Lung (tissue), 11 donors: ENCODE measurements at regions not wholly inside any gene's neighbourhood (a gene's known extent, or its start where the extent isn't known, plus 50 kb on each side); places are given as distances from the start of the nearest gene placed in this dataset.

Source experiments
- ATAC-seq: fragments of 200-7000 bp; cut with Tn5 transposase; one replicate; pipeline ENCODE4 v1.9.1; 2020; ENCODE audit warnings: moderate number of reproducible peaks; ENCODE audit not compliant: insufficient read depth, low FRiP score
- DNase-seq, 3 donors: peaks; one replicate each; pipeline ENCODE4 v3.0.0-alpha.2; 2013 to 2017
- H3K27ac ChIP-seq, 2 donors: one replicate each; pipeline ENCODE4 v1.5.1; 2013; ENCODE audit warnings: mild to moderate bottlenecking in 2 of 2, moderate library complexity in 2 of 2, control low read depth in 1 of 2, inconsistent platforms in 1 of 2, low read depth in 1 of 2, low read length in 1 of 2
- H3K27me3 ChIP-seq, 3 donors: one replicate each; pipeline ENCODE4 v1.5.1; 2013; ENCODE audit warnings: low read length in 2 of 3; ENCODE audit not compliant: control insufficient read depth in 3 of 3, insufficient read depth in 3 of 3
- H3K36me3 ChIP-seq, 4 donors: one replicate each; pipeline ENCODE4 v1.5.1; 2013; ENCODE audit warnings: low read length in 4 of 4, mild to moderate bottlenecking in 1 of 4, moderate library complexity in 1 of 4; ENCODE audit not compliant: control insufficient read depth in 4 of 4, insufficient read depth in 4 of 4
- H3K4me1 ChIP-seq, 5 donors: one replicate each; pipeline ENCODE4 v1.5.1; 2013; ENCODE audit warnings: low read length in 5 of 5, mild to moderate bottlenecking in 2 of 5, moderate library complexity in 1 of 5; ENCODE audit not compliant: control insufficient read depth in 5 of 5, insufficient read depth in 5 of 5
- H3K4me3 ChIP-seq: one replicate; pipeline ENCODE4 v1.5.1; 2013; ENCODE audit warnings: mild to moderate bottlenecking, control low read depth, moderate library complexity
- H3K9ac ChIP-seq, 2 donors: one replicate each; pipeline ENCODE4 v1.5.1; 2013; ENCODE audit warnings: low read length in 2 of 2, control low read depth in 1 of 2; ENCODE audit not compliant: insufficient read depth in 1 of 2
- H3K9me3 ChIP-seq, 4 donors: one replicate each; pipeline ENCODE4 v1.5.1; 2013; ENCODE audit warnings: low read length in 3 of 4, mild to moderate bottlenecking in 1 of 4, moderate library complexity in 1 of 4; ENCODE audit not compliant: control insufficient read depth in 4 of 4, insufficient read depth in 3 of 4
- WGBS, 2 donors: extraction: QIAGEN DNeasy Blood & Tissue Kit; methylation state at CpG; one replicate each; pipeline ENCODE4 v1.1.7; 2013; 5-methylcytosine and 5-hydroxymethylcytosine counted together
- TF ChIP-seq, protein P1 (sequence below): IDR thresholded peaks from 2 replicates; pipeline ENCODE4 v1.5.1; 2012; ENCODE audit warnings: mild to moderate bottlenecking; ENCODE audit errors: control extremely low read depth, extremely low read depth
- donor health status: control.
- donor health status: control.
- donor health status: Bipolar disorder and iron deficiency.
- donor health status: healthy.
- donor health status: DM: yes; HTN: yes; CAD: no.

DNA sequence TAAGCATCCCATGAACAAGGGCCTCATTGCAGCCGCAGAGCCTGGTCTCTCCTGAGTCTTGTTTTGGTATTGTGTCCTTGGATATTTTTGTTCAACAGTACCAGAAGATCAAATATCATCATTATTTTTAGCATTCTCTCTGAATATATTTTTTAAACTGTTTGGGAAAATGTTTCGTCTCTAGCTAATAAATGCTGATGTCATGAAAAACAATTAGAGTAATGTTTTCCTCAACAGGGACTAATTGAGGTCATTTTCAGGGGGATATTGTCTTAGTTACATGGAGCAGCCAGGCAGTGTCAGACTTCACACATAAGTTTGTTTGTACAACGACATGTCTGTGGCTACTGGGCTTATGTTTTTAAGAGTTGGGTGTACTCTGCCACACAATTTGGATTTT is 805.3 kb upstream of the SOX9 start:
- no peaks in the 10 kb centered on the region for H3K27me3 ChIP-seq
- TF ChIP-seq, protein P1, sequence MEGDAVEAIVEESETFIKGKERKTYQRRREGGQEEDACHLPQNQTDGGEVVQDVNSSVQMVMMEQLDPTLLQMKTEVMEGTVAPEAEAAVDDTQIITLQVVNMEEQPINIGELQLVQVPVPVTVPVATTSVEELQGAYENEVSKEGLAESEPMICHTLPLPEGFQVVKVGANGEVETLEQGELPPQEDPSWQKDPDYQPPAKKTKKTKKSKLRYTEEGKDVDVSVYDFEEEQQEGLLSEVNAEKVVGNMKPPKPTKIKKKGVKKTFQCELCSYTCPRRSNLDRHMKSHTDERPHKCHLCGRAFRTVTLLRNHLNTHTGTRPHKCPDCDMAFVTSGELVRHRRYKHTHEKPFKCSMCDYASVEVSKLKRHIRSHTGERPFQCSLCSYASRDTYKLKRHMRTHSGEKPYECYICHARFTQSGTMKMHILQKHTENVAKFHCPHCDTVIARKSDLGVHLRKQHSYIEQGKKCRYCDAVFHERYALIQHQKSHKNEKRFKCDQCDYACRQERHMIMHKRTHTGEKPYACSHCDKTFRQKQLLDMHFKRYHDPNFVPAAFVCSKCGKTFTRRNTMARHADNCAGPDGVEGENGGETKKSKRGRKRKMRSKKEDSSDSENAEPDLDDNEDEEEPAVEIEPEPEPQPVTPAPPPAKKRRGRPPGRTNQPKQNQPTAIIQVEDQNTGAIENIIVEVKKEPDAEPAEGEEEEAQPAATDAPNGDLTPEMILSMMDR: no peak
- no peak for DNase-seq
- H3K9me3 ChIP-seq: no peaks in the 10 kb centered on the region
- no peaks in the 10 kb centered on the region for H3K36me3 ChIP-seq
- H3K4me1 ChIP-seq: no peaks in the 10 kb centered on the region
- no peak overlapping the region for H3K27ac ChIP-seq
- H3K4me3 ChIP-seq: no peak overlapping the region
- no peak overlapping the region for H3K9ac ChIP-seq
- 78 to 82% methylated on average over 3 of the region's 3 CpGs for WGBS, 2 donors
- no peak for ATAC-seq

DNA sequence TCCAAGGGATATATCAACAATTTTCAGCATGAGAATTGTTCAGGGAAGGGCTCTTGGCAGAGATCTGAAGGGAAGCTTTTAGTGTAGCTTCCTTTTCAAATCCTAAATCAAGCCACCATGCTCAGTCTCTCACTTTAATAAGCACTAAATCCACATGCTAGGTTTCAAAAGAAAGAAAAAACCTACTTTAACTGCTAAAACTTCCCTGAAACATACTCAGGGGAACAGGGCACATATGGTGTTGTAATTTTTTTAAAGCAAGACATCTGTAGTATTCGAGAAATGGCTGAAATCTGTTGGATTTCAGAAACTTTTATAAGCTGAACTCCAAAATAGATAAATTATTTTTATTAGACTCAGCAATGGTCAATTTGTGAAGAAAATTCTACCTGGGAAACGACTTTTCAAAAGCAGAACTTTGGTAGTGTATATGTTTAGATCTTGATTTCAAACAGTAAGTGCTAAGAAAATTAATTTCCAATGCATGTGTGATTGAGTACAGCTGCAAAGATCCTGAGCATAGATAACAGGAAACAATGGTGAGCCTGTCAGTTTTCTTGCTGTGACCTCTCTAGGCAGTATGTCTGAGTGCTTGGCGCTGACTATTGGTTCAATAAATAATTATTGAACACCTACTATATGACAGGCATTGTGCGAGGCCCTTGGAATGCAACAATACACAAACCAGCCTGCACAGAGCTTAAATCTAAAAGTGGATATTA is 804.5 kb upstream of the SOX9 start:
- Histone ChIP-seq H3K27me3 (no peaks in the 10 kb centered on the region), H3K9me3 (no peaks in the 10 kb centered on the region), H3K36me3 (no peaks in the 10 kb centered on the region), H3K4me1 (no peaks in the 10 kb centered on the region), H3K4me3 (no peak overlapping the region), H3K9ac (no peak overlapping the region), H3K27ac (no peak overlapping the region)
- 72 to 75% methylated on average over 4 of the region's 4 CpGs for WGBS, 2 donors
- ATAC-seq: no peak
- no peak for DNase-seq
- TF ChIP-seq, protein P1: no peak

DNA sequence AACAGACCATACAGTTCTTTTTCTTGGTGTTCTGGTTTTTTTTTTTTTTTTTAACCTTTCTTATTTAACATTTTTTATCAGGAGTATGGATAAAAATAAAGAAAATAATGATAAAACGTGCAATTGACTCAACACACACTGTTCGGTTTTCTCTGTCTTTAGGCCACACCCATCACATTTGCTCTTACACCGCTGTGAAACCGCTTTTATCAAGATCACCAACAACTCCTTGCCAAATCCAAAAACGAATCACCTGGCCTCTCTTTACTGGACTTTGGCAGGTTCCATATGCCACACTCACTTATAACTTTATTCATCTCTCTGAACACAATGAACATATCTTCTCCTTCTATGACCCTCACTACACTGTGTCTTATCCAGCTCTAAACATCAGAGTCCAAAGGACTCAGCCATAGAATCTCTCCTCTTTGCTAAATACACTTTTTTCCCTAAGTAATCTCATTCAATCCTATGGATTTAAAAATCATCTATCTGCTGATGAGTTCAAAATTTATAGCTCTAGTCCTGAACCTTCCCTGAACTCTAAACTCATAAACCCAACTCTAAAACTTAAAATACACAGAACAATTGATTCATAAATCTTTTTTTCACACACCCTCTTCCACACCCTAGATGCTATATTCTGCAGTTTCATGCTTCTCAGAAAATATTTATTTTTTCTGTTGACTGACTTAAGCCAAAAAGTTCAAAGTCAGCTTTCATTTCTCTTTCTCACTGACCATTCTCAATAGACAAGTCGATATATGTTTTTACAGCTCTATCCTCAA is 800.6 kb upstream of the SOX9 start:
- ATAC-seq (no peak), DNase-seq (no peak)
- no peaks in the 10 kb centered on the region for H3K27me3 ChIP-seq
- peaks cover 0 to 2% (median 0%) of the 10 kb centered on the region in 4 donors for H3K9me3 ChIP-seq
- no peaks in the 10 kb centered on the region for H3K36me3 ChIP-seq
- H3K9ac ChIP-seq: no peak overlapping the region
- no peak overlapping the region for H3K4me3 ChIP-seq
- 85 to 86% methylated on average over 6 of the region's 6 CpGs for WGBS, 2 donors
- TF ChIP-seq, protein P1: no peak
- no peaks in the 10 kb centered on the region for H3K4me1 ChIP-seq
- H3K27ac ChIP-seq: no peak overlapping the region
